Activated CD4-positive, alpha-beta T cell treated with anti-CD3 and anti-CD28 coated beads, Interleukin-2, amount 50 U/mL, for 1 hour (primary cell): ENCODE measurements at regions not wholly inside any gene's neighbourhood (a gene's known extent, or its start where the extent isn't known, plus 50 kb on each side); places are given as distances from the start of the nearest gene placed in this dataset.

Experiments
- DNase-seq: peaks from one replicate; pipeline ENCODE4 v3.0.0-alpha.2; 2020

DNA sequence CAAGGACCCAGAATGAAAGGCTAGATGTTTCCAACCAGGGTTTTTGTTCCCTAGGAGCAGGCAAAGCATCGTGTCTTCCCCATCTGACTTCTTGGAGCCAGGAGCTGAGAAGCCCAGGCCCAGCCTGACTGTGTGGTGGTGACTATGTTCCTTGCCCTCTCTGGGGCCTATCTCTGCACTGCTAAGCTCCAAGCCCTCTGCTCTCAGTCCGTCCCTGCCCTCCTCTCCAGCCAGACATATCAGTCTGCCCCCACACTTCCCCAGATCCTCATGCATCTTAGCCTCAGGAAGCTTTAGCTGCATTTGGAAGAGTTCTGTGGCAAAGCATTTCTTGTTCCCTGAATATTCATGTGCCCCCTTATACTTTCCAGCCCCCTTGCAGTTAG is 196.6 kb downstream of the CYP26B1 start:
- DNase-seq: no peak

DNA sequence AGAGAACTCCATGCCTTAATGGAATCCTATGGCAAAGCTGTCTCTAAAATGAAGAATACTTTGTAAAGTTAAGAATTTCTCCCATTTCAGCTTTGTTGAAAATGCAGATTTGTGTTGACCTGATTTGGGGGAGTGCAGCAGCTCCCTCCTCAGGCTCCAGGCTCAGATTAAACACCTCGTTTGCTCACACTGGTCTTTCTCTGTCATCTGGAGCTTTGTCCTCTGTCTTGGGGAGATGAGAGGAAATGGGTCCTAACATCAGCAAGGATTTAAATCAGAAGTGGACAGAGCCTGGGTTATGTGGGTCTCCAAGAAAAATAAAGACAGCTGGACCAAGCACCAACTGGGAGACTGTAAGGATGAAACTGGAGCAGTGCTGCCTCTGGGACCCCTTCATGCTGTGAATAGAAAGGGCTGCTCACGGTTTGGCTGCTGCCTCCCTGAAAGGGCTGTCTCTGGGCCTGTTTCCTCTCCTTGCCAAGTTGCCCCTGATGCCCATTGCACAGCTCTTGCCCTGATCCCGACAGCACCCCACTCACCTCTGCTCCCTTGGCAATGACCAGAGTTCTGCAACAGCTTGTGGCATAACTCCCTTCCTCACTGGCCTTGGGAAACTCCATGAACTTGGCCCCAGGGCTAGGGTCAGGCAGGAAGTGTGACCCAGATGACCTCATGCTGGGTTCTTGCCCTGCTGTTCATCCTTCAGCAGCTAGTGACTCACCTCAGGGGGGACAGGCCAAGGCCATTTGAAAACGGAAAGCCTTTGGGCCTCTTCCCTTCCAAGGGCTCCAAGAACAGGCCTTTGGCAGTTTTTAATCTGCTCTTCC is 197.2 kb downstream of the CYP26B1 start:
- no peak for DNase-seq

DNA sequence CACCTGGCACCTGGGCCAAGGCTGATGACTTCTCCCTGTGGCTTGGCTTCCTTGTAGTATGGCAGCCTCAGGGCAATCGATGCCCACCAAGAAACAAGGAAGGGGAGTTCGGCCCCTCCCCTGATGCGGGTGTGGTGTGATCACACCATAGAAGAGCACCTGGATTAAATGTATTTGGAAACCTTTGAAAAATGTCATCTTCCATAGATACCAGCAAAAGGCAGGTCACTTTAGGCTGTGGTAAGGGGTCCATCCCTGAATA is 198.2 kb downstream of the CYP26B1 start:
- no peak for DNase-seq

DNA sequence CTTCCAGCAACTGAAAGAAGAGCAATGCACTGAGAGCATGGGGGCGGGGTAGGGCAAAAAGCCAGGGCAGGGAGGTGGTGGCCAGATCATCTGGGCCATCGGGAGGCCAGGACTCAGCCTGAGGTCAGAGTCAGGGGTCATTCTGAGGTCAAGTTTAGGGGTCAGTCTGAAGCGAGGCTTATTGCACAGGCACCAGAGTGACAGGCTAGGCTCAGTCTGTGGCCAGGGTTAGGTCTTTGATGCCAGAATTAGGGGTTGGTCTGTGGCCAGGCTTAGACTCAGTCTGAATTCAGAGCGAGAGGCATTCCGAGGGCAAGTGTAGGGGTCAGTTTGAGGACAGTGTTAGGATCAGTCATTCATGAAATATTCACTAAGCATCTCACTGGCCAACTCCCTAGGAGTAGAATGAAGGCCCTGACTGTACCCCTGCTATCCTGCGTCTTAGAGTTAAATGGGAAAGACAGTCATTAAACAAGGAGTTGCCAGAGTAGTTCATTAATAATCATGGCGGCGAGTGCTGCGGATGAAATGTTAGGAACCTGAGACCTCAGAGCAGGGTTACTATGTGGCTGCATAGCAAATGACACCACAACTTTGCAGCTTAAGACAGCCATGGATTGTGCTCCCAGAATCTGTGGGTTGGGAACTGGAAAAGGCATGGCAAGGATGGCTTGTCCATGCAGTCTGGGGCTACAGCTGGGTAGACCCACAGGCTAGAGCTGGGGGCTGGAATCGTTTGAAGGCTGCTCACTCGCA is 198.7 kb downstream of the CYP26B1 start:
- DNase-seq: no peak

DNA sequence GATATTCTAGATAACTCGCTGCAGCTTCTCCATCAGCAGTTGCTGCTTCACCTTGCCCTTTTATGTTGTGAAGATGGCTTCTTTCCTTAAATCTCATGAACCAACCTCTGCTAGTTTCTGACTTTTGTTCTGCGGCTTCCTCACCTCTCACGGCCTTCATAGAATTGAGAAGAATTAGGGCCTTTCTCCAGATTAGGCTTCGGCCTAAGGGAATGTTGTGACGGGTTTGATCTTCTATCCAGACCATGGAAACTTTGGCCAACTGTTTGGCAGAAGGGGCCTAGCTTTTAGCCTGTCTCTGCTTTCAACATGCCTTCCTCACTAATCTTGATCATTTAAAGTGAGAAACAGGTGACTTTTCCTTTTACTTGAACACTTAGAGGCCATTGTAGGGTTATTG is 199.9 kb downstream of the CYP26B1 start:
- DNase-seq: no peak

DNA sequence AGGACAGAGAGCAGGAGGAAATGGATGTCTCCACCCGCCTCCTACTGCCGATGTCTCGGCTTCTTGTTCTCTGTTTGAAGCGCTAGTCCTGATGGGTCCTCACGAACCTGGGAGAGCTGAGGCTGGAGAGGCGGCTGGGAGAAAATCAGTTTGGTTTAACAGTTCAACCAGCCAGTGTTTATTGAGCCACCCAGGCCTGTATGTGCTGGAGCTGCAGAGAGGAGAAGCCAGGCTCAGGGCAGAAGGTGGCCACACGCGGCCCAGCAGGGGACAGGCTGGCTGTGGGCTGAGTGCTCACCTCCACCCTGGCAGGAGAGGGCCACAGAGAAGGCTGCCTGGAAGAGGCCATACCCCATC is 202.1 kb downstream of the CYP26B1 start:
- no peak for DNase-seq

DNA sequence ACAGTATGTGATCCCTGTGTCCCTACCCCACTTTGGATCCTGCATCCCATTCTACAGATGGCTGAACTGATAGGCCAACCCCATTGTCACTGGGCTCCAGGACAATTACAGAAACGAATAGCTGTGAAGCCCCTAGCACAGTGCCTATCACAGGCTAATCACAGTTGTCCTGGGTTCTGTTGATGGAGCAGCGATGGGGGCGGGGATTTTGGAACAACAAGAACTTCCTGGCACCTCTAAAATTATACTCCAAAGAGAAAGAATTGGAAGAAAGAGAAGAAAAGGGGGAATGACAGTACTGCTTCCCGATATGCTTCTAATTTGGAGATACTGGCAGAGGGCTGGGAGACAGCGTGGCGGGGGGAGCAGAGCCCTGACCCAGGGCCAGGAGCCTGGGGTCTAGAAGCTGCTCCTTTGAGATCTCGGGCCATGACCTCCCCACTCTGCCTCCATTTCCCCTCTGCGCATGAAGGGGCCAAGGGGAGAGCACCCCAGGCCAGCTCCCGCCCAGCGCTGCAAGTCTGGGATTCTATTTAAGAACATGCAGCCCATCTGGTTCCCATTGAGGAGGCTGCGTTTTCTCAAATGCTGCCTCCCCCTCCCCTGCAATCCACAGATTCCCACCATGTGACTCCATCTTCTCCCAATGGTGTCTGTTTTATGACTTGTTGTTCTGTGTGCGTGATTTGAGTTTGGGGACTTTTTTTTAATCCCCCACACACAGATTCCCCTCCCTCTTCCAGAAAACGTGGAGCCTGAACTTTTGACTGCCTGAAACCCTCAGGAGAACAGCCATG is 202.7 kb downstream of the CYP26B1 start:
- no peak for DNase-seq

DNA sequence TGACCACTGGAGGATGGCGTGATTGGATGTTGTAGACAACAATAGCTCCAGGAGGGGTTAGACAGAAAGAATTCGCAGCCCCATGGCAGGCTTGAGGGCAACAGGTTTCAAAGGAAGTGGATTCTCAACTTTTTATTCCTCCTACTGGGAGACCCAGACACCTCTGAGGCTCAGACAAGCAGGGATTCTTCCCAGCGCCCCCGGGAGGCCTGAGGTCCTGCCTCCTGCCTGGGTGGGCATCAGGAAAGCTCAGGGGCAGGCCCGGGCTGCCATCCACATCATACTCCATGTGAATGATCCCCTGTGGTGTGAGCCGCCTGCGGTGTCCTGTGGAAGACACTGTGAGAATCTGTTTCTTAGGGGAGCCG is 203.5 kb downstream of the CYP26B1 start:
- DNase-seq: no peak

DNA sequence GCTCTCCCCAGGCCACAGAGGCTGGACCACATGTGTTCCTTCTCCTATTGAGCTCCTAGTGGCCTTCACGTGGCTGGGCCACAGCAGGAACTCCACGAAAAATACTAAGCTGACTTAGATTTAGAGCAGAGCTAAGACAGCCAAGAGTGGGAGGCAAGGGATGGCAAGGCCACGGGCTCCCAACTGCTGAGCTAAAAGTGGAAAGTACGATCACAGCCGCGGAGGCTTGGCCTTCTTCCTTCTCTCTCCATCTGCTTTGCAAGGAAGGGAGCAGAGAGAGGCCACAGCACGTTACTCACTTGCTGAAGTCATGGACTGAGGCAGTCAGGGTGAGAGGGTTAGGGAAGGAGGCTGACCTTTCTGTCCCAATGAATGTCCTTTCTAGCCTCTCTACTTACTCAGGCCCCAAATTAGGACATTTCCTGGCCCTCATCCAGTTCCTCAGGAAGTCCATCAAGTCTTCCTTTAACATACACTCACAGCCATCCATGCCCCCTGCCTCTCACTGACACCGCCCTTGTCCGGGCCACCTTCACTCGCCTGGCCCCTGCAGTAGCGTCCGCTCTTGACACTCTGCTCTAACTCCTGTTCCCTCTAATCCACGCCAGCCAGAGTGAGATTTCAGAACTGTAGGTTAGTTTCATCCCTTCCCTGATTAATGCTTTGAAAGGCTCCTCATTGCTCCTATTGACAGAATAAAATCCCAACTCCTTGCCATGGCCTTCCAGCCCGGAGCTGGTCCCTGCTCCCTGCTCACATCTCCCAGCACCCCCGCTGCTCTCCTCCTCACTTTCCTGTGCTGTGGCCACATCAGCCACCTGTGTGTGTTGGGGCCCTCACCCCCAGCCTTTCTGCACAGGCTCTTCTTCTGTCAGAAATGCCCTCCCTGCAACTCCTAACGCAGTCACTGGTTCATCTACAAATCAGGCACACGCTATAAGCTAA is 204.2 kb downstream of the CYP26B1 start:
- DNase-seq: no peak

DNA sequence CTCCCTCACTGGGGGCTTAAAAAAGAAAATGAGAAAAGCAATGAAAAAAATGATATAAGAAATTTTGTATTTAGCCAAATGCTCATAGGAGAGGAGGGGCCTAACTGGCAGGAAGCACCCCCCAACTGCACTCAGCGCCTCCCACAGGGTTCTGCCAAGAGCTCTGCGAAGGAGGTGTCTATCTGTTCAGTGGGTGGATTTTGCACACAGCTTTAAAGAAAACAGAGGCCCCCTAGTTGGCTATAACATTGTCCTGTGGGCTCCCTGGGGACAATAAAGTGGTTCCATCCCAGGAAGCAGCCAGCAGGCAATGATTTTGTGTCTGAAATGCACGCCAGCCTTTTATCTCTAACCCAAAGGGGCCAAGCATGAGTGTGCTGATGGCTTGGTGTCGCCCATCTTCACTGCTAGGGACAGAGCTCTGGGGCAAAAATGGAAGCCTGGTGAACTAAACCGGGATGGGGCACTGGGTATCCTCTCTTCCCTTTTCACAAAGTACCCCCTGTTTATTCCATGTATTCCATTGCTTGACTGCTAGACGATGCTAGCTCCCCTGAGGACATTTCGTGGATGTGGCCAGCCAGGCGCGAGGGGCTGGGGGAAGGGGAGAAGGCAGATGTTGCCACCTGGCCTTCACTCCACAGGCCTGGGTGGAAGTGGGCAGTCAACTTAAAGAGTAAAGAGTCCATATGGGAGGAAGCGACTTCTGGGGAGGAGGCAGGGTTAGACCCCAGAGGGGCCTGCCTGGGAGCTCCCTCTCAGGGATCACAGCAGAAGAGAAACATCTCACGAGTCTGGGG is 205.7 kb downstream of the CYP26B1 start:
- no peak for DNase-seq

DNA sequence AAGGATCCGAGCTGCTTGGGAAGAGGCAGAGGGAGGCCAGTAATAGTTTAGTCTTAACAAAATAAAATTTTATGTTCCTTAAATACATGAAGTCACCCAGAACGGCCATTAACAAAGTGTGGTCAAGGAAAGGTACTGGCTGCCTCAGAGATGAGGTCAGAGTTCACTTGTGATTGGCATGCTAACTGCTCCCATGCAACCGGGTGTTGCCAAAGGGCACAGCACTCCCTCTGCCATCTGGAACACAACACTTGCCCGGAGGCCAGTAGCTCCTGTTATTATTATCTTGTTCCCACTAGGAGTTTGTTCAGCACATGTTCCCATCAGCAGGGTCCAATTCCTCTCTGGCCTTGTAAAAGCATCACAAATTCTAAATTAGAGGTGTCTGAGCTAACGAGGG is 207.0 kb downstream of the CYP26B1 start:
- DNase-seq: no peak

DNA sequence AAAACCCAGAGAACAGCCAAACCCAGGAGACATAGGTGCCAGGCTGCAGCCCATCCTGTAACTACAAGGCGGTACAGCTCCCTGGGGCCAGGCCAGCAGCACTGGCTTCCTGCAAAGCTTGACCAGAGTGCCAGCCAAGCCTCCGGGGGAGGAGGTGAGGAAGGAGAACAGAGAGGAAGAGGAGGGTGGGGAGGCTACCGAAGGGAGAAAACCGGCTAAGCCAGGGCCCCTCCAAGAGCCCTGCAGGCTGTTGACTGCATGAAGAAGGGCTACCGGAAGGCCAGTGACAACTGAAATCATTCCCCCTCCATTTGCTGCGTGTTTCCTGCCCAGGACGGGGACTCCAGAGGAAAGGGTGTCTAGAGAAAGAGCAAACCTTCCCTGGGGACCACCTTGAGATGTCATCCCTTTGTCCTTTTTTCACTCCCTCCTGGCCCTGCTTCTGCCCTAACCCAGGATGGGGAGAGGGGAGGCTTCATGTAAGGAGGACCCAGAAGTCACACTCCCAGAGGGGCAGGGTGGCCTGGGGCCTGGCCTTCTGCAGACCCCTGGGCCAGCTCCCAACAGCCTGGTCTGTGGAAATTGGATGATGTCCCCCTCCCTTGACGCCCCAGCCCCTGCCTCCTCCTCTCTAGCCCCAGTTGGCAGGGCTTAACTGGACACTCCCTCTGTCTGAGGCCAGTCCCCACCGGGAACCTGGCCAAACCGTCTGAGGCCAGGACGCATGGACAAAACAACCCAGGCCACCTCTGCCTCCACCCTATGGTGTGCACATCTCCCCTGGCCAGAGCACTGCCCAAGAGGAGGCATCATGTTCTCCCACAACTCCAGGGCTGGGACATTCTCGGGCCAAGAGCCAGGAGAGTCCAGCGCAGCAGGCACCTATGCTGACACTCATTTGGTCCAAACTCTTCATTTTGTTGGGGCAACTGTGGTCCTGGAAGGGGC is 207.8 kb downstream of the CYP26B1 start:
- DNase-seq: no peak

DNA sequence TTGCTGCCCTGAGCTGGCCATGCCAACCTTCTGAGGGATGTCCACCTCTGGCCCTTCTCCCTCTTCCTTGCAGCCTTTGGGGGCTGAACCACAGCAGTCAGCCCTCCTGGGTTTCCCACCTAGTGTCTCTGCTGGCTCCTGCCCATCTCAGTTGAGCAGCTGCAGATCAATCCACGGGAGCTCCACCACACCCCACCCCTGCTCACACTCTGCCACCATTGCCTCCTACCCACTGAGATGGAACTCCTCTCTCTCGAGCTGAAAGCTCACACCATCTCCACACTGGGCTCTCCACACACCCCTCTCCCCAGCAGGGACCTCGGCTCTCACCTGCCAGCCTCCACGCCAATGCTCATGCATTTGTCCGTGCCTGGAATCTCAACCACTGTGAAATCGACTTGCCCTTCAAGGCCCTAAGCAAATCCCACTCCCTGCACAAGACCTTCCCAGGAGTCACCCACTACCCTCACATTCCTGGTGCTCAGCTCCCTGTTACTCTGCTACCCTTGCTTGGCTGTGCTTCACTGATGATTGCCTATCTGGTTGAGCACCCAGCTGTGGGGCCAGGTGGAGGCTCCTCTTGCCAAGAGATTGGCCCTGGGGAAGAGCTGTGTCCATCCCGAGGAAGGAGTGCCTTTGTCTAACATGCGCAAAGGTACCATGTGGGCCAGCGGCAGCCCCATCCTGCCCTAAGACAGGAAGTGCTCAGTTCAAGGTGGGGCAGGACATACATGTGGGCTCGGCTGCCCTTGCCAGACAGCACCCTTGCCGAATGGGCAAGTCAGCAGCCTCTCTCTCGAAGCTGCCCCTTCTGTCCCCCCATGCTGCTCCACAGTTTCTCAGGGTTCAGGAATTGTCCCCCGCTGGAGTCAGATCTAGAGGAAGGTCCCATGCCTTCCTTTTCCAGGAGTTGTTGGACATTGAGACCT is 208.7 kb downstream of the CYP26B1 start:
- no peak for DNase-seq

DNA sequence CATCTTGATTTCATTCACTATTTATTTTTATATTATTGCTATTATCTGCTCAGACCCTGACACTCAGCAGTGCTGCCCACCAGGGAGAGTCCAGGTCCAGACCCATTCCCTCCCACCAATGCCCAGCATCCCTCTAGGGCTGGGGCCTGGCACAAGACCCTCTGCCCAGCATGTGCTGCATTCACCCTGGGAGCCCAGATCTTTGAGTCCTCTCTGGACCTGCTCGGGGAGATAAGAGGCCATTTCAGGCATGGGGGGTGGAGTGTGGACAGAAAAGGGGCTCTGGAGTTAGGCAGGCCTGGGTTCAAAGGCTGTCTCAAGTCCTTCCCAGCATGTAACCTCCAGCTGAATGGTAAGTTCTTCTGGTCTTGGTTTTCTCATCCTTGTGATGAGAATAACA is 209.6 kb downstream of the CYP26B1 start:
- DNase-seq: no peak

DNA sequence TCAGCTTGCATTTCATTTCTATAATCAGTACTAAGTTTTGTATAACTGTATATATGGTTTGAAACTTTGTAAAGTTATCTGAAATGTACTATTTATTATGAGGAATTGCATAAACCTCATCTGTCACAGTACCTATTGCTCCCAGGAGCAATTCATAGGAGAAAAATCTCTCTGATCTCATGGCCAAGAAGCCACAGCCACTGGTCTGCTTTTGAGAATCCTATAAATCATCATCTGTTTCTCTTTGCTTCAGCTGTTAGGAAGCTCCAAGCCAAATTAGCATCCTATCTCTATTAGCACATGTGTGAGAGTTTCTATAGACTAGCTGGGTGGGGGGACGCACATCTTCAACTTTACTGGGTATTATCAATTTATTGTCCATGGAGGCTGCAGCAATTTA is 210.3 kb downstream of the CYP26B1 start:
- DNase-seq: no peak

DNA sequence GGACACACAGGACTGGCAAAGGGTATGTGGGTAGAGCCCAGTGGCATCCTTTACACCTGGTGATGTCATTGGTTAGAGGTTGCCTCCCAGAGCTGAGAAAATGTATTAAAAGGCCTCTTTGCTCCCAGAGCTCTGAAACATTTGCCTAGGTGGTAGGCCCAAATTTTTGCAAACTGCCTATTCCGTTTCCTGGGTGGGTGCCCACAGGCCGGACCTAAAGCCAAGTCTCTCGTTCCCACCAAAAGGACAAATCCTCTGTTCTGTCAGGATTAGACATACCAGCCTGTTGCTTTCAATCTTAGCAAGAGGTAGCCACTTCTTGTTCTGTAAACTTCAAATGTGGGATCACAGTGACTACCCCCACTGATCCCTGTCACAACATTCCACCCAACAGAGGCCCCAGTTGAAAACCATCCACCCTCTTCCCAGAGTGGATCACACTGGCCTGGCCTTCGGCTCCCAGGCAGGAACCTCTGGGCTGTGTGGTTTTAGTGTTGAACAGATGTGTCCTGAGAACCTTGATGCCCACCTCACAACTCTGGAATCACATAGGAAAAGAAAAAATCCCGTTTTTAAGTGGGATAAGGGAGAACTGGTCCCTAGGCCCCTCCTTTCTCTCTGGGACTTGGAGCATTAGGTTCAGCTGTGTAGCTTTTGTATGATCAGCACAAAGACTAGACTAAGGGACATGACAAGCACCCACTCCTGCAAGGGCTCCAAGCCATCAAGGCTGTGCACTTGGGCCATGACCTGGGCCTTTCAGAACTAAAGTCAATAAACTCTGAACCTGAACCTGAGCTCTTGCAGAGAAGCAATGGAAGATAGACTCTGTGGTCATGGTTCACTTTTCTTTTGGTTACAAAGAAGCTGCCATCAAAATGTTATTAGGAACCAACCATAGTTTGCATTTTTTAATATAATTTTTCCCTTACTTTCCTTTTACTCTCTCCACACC is 211.3 kb downstream of the CYP26B1 start:
- no peak for DNase-seq

DNA sequence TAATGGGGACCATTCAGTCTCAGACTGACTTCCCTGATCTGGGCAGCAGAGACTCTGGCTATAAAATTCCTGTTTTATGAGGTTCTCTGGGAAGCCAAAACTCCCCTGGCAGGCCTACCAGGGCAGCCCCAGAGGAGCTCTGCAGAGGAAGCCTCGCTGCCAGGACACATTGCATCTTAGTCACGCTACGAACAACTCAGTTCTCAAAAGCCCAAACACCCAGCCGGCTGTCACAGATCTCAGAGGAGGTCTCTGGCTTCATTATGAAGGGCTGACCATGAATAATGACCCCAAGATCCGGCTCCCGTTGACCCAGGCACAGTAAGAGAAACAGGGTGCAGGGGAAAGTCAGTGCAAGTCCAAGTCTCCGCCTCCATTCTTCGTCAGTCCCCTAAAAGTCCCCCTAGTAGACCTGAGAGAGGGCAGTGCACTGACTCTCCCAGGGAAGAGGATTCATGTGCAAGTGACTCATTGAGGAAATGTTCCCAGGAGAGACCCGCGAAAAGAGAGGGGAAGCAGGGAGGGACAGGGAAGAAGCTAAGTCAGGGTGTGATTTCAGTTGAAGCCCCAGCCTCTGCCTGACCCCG is 212.3 kb downstream of the CYP26B1 start:
- DNase-seq: no peak
